Chondrocyte (in vitro differentiated cells): ENCODE measurements at regions not wholly inside any gene's neighbourhood (a gene's known extent, or its start where the extent isn't known, plus 50 kb on each side); places are given as distances from the start of the nearest gene placed in this dataset.

Experiments used
- DNase-seq: peaks from one replicate; pipeline ENCODE4 v3.0.0; 2021; ENCODE audit warnings: mixed read lengths, low spot score
- H3K27ac Mint-ChIP-seq: one replicate; pipeline ENCODE4 v1.8.0; 2021; ENCODE audit warnings: mild to moderate bottlenecking, moderate library complexity, mixed read lengths; ENCODE audit not compliant: unreplicated experiment
- H3K27me3 Mint-ChIP-seq: 2 replicates; pipeline ENCODE4 v1.8.0; 2021; ENCODE audit warnings: low read depth, mixed read lengths
- H3K36me3 Mint-ChIP-seq: 2 replicates; pipeline ENCODE4 v1.8.0; 2021; ENCODE audit warnings: low read depth, mixed read lengths
- H3K4me1 Mint-ChIP-seq: 2 replicates; pipeline ENCODE4 v1.8.0; 2021; ENCODE audit warnings: low read depth, mild to moderate bottlenecking, mixed read lengths
- H3K4me3 Mint-ChIP-seq: one replicate; pipeline ENCODE4 v1.8.0; 2021; ENCODE audit warnings: mild to moderate bottlenecking, moderate library complexity, mixed read lengths; ENCODE audit not compliant: unreplicated experiment
- H3K9me3 Mint-ChIP-seq: 2 replicates; pipeline ENCODE4 v1.8.0; 2021; ENCODE audit warnings: low read depth, mixed read lengths
- TF ChIP-seq, protein P1 (sequence below): fragments of 200-600 bp; sonication (generic); IDR thresholded peaks from 2 replicates; pipeline ENCODE4 v1.5.0; 2021; ENCODE audit warnings: antibody characterized with exemption, mild to moderate bottlenecking, moderate library complexity

DNA sequence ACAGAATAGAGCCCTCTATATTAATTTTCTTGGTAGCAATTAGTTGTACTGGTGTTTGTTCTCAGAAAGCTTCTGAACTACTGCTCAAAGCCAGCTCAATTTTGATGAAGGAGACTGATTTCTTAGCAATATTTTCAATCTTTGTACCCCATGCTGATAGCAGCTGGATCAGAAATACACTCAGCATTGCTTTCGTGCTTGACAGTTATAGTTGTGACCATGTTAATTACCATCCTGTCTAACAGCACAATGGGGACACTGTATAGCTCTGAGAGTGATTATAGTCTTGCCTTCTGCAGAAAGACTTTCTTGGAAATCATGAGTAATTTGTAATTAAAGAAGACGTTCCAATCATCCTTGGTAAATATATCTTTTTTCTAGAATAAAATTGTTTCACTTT is 79.7 kb upstream of the GNPDA2 start:
- no peaks in the 10 kb centered on the region for H3K4me1 Mint-ChIP-seq
- TF ChIP-seq, protein P1, sequence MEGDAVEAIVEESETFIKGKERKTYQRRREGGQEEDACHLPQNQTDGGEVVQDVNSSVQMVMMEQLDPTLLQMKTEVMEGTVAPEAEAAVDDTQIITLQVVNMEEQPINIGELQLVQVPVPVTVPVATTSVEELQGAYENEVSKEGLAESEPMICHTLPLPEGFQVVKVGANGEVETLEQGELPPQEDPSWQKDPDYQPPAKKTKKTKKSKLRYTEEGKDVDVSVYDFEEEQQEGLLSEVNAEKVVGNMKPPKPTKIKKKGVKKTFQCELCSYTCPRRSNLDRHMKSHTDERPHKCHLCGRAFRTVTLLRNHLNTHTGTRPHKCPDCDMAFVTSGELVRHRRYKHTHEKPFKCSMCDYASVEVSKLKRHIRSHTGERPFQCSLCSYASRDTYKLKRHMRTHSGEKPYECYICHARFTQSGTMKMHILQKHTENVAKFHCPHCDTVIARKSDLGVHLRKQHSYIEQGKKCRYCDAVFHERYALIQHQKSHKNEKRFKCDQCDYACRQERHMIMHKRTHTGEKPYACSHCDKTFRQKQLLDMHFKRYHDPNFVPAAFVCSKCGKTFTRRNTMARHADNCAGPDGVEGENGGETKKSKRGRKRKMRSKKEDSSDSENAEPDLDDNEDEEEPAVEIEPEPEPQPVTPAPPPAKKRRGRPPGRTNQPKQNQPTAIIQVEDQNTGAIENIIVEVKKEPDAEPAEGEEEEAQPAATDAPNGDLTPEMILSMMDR = no peak
- no peak overlapping the region for H3K4me3 Mint-ChIP-seq
- no peak overlapping the region for H3K27ac Mint-ChIP-seq
- H3K27me3 Mint-ChIP-seq = no peaks in the 10 kb centered on the region
- no peaks in the 10 kb centered on the region for H3K36me3 Mint-ChIP-seq
- DNase-seq = no peak
- H3K9me3 Mint-ChIP-seq = peaks cover 2% of the 10 kb centered on the region

- H3K9me3 Mint-ChIP-seq = no peaks in the 10 kb centered on the region
- DNase-seq = no peak
- no peaks in the 10 kb centered on the region for H3K27me3 Mint-ChIP-seq
- no peaks in the 10 kb centered on the region for H3K4me1 Mint-ChIP-seq
- no peak overlapping the region for H3K27ac Mint-ChIP-seq
- no peak overlapping the region for H3K4me3 Mint-ChIP-seq
- no peaks in the 10 kb centered on the region for H3K36me3 Mint-ChIP-seq
- TF ChIP-seq, protein P1 = no peak
Observed at GRCh38 chr4:44804301-44804700, 77.9 kb upstream of the GNPDA2 start.

DNA sequence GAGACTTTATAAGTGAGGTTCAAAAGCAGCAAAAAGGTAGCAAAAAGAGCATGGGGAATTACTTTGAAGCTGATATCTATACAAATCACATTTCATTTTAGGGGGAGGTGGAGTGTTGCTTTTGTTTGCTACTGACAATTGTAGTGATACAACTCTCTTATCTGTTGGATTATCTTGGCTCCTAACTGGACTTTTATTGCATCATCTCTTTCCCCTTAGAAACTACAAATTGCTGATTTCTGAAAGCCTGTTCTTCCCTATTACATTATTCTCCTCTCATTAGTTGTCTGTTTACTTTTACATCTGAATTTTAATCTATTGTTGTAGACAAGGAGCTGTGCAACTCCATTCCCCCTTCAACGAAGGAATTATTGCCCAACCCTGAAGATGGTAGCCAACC is 75.0 kb upstream of the GNPDA2 start:
- H3K27me3 Mint-ChIP-seq = no peaks in the 10 kb centered on the region
- no peak for DNase-seq
- no peaks in the 10 kb centered on the region for H3K36me3 Mint-ChIP-seq
- peaks cover 13% of the 10 kb centered on the region for H3K9me3 Mint-ChIP-seq
- H3K4me3 Mint-ChIP-seq = no peak overlapping the region
- TF ChIP-seq, protein P1 = no peak
- no peaks in the 10 kb centered on the region for H3K4me1 Mint-ChIP-seq
- H3K27ac Mint-ChIP-seq = no peak overlapping the region

- Mint-ChIP-seq H3K27me3 (peaks cover 3% of the 10 kb centered on the region), H3K4me3 (no peak overlapping the region), H3K36me3 (no peaks in the 10 kb centered on the region), H3K27ac (no peak overlapping the region), H3K4me1 (no peaks in the 10 kb centered on the region), H3K9me3 (peaks cover 6% of the 10 kb centered on the region)
- TF ChIP-seq, protein P1 = no peak
- DNase-seq = no peak
Observed at GRCh38 chr4:44791831-44792230, 65.5 kb upstream of the GNPDA2 start.

GRCh38 chr4:44777115-44777514 is 50.8 kb upstream of the GNPDA2 start:
- no peaks in the 10 kb centered on the region for H3K4me1 Mint-ChIP-seq
- H3K36me3 Mint-ChIP-seq = no peaks in the 10 kb centered on the region
- peaks cover 22% of the 10 kb centered on the region for H3K9me3 Mint-ChIP-seq
- H3K27ac Mint-ChIP-seq = no peak overlapping the region
- no peaks in the 10 kb centered on the region for H3K27me3 Mint-ChIP-seq
- TF ChIP-seq, protein P1 = no peak
- no peak overlapping the region for H3K4me3 Mint-ChIP-seq
- no peak for DNase-seq
